ENCODE measurements at regions not wholly inside any gene's neighbourhood (a gene's known extent, or its start where the extent isn't known, plus 50 kb on each side); places are given as distances from the start of the nearest gene placed in this dataset.

DNA sequence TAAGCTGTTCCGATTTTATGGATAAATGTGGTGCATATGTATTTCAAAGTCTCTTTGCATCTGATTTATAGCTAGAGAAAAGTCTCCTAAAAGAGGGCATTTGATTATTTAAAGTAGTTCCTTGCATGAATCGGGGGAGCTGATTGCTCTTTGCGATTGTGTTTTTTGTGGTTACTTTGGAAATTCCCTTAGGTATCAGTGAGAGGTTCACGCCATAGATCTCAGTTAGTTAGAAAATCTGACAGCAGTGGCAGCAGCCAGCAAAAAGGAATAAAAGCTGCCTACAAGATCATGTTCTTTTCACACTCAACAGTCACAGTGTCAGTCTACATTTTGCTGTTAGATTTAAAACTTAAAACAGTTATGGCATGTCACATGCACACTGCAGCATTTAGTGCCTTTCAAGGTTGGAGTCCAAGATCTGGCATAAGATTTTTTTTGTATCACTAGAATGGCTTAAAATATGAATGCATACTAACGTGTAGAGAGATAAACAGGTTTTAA lies 436.5 kb upstream of the PCDH20 start:
- no peak for DNase-seq

DNA sequence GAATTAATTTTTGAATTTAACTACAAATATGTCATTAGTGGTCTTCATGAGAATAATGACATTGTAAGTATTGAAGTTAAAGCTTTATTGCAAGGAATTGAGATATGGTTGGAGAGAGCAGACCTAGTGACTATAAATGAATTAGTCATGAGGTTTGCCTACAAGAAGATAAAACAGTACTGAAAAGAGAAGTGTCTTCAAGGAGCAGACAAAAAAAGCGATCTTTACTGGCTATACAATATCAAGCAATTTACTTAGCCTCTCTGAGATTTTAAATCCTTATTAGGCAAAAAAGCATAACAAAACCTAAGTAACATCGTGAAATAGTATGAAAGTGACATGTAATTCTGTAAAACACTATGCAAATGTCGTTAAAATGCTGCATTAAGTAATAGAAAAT lies 435.1 kb upstream of the PCDH20 start:
- DNase-seq = no peak

DNA sequence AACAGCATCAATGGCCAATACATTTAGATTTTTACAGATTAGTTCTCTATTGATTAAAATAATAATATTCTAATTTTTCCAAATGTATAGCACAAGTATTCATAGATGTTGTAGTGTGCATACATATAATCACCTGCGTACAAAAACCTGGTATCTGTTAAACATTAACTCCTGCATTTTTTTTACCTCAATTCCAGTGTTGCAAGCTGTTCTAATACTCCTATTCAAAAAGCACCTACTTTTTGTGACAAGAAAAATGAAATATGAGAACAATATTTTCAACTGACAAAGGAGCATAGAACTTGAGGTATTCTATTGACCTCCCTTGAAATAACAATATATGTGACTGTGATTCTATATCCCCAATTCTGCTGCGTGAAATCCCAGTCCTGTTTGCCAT lies 422.9 kb upstream of the PCDH20 start:
- DNase-seq = no peak

DNA sequence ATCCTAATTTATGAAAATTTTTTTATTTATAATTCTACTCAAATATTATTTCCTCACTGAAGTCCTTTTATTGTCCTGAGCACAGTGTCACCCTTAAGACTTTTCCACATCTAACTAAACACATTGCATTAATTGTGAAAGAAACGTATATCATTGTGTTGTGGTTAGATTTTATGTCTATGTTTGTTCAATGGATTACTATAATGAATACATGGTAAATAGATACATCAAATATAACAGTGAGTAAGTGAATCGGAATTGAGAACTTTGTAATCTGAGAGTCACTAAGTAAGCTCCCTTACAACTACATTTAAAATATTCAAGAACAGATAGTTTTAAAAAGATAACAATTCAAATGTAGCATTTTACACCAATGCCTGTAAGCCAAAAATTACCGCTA lies 417.6 kb upstream of the PCDH20 start:
- no peak for DNase-seq

DNA sequence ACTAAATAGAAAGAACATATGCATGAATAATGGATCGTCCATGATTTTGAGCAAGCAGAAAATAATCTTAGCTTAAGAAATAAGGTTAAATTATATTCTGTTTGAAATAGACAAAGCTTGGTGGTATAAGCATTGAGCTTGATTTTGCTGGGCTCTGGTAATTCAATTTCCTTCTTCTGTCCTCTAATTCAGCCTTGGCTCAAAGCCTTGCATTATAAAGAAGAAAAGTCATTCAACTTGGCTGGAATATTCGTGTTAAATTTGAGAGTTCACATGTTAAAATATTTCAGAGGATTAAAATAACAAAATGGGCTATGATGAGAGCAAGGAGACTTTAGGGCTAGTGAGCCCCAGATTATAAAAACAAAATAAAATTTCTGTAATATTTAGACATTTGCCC lies 415.4 kb upstream of the PCDH20 start:
- DNase-seq = no peak

DNA sequence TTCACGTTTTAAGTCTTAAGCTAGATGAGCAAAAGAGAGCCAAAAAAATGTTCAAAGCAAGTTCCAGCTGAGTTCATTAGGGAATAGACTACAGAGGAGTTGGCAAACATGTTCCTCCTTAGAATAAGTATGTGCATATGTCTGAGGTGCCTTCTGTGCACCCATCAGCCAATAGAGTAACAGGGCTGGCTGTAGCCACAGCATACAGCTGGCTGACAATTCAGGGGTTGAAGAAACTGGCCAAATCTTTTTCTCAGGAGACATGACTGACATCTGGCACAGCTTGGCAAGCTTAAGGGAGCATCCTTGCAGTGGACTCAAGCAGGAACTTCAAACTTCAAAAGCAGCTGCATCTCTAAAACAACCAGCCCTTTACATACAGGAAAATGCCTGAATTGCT lies 414.8 kb upstream of the PCDH20 start:
- DNase-seq = no peak

DNA sequence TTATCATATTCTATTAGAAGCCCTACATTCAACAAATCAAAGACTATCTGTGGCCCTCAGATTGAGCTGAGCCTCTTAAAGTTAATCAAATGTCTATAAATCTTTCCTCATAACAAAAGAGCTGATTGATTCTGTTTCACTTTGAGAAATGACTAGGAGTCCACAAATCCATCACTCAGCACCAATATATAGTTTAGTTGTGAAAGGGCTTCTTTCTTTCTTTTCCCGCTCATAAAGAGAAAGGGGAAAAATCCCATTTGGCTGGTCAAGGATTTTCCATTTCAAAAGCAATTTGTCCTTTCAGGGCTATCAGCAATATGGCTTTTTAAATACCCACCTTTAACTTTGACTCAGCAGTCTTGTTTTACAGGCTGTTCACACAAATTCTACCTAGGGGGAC lies 408.5 kb upstream of the PCDH20 start:
- DNase-seq = no peak

DNA sequence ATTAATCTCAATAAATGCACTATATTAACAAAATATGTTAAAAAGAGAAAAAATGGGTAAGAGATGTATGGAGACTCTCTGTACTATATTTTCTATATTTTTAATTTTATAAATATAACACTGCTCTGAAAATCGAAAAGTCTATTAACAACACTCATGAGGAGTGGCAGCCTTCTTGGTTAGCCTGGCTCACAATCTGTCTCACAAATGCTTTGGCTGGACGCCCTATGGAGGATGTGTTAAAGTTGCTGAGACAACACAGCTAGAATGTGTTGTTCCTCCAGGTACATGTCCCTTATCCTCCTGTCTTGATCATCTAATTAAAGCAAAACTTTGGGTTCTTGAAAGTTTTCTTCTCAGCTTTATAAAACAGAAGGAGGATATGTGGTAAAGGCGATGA lies 396.6 kb upstream of the PCDH20 start:
- no peak for DNase-seq

DNA sequence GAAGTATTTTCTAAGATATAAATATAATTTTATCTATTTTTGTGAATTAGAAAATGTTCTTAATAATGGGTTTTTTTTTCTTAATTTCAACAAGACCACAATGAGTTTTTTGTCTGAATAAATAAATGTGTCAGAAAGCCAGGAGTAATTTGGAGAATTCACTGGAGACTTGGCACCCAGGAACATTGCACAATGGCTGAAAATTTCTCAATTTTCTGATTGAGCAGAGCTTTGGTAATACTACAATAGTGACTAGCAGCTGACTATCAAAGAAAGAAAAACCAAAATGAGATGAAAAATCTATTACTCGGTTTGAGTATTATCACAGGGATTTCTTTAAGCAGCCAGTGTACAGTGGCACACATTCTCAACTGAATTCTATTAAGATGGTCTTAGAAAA lies 394.4 kb upstream of the PCDH20 start:
- no peak for DNase-seq

DNA sequence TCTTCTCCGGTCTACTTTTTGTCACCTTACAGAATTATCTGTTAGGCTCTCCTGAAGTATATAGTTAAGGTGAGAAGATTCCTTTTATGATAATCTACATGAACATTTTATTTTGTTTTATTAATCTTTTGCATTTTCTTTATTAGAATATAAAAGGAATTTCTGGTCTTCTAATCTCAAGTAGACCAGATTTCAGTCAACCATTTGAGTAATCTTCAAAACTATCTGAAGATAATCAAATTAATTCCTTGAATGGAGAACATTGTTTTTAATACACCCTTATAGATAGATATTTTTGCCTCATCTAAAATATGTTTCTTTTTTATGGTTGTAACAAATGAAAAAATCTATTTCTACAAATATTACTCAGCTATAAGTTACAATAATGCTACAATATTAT lies 381.7 kb upstream of the PCDH20 start:
- no peak for DNase-seq

DNA sequence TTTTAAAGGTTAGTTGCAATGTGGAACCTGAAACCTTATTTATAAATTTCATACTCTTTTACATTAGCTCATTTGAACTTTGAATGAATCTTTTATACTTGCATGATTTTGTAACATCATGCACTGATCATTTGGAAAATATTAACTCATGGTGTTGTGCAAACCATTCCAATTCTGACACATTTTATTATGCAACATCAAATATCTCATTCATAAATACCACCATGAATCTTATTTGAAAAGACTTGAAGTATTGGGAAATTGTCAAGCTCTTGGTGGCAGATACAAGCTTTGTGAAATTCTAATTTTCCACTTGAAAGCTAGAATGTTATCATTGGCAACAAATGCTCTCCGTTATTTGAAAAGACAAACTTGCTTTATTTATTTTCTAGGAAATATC lies 379.9 kb upstream of the PCDH20 start:
- DNase-seq = no peak

DNA sequence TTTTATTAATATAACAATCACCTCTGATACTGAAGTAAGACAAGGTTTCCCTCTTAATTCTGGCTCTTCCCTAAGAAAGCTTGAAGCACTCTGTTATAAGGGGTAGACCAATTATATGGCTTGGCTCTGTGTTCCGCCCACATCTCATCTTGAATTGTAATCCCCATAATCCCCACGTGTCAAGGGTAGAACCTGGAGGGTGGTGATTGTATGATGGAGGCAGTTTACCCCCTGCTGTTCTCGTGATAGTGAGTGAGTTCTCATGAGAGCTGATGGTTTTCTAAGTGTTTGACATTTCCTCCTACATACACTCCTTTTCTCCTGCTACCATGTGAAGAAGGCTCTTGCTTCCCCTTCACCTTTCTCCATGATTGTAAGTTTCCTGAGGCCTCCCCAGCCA lies 363.8 kb upstream of the PCDH20 start:
- no peak for DNase-seq

DNA sequence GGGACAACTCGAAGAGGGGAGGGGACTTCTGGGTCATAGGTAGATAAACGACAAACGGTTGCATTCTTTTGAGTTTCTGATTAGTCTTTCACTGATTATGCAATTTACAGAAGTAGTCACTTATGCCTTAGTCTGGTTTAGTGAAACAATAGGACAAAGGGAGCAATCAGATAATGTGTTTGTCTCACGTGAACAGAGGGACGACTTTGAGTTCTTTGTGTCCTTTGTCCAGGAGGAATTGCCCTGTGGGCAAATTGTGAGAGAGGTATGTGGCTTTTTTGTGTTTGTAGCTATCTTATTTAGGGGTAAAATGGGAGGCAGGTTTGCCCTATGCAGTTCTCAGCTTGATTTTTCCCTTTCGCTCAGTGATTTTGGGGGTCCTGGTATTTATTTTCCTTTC lies 362.9 kb upstream of the PCDH20 start:
- DNase-seq = no peak

DNA sequence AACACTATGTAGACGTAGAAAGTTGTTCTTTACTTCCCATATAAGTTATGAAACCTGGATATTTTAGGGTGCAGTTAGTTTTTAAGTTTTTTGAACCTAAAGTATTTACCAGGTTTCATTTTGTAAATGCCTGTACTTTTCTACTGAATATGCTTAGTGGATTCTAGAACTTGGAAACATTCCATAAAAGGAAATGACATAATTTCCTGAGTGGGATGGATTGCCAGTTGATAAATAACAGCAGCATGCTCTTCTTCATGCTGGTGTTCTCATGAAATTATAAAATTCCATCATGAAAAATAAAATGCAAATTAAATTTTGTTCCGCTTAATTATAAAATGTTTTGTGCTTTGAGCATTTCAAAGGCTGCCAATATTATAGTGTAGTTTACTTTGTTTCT lies 362.2 kb upstream of the PCDH20 start:
- DNase-seq = no peak

DNA sequence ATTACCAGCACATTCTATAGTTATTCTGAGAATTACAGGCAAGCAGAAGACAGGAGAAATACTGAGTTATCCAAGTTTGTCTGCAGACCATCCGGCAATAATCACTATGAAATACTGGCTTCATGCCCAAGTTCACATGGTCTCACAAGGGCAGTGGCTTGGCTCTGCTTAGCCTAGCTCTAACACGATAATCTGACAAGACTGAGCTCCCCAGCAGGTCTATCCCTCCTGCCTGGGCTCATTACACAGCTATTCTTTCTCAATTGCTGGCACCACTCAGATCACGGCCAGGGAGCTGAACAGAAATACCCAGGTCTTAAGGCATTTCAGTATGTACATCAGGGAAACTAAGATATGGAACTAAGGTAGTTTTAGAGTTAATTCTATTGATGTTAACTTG lies 361.6 kb upstream of the PCDH20 start:
- DNase-seq = no peak

DNA sequence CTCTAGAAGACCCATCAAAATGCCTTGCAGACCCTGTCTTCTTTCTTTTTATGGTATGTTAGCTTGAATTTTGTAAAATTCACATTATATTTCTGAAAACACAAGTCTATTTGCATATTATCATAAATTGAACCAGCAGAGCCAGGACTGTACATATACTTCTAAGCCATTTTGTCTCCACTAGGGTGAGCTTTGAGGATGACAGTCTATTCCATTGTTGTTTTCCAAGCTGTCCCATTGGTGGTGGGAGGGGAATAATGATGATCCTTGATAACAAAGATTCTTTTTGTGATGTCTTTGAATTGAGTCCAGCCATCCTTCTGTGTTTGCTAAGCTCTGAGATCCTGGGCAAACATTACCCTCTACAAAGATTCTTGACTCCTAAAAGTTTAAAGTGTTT lies 359.3 kb upstream of the PCDH20 start:
- no peak for DNase-seq

DNA sequence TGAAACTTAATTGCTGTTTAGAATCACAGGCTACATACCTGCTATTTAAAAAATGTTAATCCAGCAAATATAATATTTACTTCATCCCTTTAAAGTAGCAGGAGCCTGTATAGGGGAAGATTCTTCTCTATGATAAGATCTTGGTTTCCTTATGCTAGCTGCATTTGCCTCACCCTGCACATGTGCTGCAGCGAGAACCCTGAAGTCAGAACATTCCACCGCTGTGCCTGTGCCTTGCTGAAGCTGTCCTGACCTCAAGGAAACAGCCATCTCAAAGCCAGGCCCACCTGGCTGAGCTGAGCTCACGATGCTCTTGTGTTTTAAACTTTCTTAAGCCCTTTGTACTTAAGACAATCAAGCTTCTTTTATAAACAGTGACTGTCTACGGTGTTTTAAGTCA lies 355.0 kb upstream of the PCDH20 start:
- DNase-seq = no peak

DNA sequence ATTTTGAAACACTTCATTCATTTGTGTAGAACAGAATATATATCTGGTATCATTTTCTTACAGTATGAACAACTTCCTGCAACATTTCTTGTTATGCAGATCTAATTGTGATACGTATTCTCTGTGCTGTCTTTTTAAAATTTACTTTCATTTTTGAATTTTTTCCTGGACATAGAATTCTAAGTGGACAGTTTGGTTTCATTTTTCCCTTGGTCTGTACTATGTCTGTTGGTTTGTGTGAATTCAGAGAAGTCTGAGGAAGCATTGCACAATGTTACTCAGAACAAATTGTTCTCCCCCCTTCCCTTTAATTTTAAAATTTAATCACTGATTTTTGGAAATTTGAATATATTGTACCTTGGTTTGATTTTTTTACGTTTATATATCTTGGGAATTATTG lies 352.5 kb upstream of the PCDH20 start:
- no peak for DNase-seq

DNA sequence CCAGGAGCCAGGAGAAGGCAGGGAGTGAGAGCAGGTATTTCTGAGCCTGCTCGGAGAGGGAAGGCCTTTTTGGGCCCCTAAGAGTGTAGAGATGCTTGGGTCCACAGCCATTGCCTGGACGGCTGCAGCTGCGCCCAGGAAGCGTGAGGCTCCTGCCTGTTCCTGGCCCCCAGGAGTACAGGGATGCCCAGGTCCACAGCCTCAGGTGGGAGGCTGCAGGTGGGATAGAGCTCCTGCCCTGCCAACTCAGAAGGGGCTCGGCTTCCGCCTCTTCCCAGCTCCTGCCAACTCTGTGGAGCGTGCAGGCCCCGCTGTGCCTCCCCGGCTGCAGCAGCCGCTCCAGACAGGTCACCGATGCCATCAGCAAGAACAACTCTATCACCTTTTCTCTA lies 351.0 kb upstream of the PCDH20 start:
- no peak for DNase-seq

DNA sequence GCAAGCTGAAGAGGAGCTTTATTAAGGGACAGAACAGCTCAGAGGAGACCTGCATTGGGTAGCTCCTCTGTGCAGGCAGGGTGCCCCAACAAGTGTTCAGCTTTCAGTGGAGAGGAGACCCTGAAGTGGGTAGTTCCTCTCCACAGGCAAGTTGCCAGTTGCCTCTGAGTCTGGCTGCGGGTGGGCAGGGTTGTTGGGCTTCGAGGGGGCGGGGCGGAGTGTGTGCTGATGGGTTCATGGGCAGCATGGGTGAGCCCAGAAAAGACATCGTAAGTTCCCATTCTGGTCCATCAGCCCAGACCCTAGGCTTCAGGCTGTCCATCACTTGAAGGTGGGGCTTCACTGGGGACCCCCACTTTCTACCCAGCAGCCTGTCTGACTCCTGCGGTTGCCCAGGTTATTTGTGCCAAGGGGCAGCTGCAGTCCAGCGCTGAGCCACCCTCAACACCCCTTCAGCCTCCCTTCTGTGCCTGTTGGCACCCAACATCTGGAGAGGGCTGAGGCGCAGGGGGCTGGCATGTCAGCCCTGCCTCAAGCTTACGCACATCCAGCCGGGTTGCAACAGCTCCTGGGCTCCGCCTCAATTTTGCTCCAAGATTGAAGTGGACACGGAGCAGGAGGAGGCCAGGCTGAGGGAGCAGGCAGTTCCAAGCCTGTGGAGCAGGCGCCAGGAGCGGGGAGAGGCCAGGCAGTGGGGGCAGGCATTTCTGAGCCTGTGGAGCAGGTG lies 350.5 kb upstream of the PCDH20 start:
- no peak for DNase-seq

DNA sequence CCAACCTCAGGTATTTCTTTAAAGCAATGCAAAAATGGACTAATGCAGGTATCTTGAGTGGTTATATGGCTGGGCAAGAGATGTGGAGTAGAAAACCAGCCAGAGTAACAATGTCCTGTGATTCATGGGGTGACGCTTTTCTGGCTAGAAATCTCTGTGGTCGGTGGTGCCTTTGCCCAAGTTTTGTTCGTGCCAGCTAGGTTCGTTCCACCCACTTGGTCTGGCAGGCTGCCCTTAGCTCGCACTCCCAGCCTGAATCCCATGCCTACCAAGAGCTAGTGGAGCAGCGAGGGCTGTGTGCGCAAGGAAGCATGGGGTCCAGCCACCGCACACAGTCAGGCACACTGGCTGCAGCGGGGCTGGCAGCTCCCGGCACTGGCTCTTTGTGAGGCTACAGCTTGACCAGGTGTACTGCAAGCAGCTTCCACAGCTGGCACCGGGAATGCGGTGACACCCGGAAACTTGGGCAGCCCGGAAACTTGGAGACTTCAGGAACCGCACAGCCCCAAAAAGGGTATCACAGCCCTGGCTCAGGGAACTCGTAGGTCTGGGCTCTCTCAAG lies 349.6 kb upstream of the PCDH20 start:
- DNase-seq = no peak

DNA sequence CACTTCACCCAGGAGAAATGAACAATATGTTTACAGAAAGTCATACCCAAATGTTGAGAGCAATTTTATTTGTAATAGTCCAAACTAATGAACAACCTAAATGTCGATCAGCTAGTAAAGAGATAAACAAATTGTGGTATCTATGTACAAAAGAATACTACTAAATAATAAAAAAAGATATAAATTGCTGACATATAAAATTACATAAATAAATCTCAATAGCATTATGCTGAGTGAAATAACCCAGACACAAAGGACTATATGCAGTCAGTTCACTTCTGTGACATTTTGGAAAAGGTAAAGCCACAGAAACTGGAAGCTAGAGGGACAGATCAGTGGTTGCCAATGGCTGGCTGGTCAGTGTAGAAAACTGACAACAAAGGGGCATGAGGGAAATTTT lies 346.0 kb upstream of the PCDH20 start:
- DNase-seq = no peak

DNA sequence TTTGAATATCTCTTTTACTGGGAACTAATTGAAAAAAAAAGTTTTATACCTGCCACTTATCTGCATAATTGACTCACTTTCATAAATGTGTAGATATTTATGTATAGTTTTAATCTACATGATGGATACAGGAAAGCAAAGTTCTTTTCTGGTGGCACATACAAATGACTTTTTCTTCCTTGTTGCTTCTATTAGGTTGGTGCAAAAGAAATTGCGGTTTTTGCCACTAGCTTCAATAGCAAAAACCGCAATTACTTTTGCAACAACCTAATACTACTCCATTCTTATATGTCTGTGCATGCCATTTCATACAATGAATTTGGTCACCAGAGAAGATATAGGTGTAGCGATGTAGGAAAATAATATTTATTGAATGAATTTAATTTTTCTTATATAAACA lies 344.5 kb upstream of the PCDH20 start:
- no peak for DNase-seq

DNA sequence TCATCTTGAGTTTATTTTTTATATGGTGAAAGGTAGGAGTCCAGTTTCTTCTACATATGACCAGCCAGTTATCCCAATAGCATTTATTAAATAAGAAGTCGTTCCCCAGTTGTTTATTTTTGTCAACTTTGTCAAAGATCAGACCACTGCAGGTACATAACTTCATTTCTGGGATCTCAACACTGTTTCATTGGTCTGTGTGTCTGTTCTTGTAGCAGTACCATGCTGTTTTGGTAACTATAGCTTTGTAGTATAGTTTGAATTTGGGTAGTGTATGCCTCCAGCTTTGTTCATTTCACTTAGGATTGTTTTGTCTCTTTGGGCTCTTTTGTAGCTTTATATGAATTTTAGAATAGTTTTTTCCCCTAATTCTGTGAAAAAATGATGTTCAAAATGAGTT lies 340.4 kb upstream of the PCDH20 start:
- no peak for DNase-seq

DNA sequence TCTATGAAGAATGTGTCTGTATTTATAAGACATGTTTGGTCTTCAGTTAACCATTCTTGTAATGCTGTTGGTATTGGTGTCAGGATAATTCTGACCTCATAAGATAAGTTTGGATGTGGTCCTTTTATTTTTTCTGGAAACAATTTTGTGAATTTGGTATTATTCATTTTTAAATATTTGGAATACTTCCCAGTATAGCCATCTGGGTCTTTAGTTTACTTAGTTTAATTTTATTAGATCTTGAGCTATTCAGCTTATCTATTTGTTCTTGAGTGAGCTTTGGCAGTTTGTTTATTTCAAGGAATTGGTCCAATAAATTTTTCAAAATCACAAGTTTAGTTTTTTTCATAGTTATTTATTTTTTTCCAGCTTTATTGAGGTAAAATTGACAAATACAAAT lies 335.4 kb upstream of the PCDH20 start:
- DNase-seq = no peak

Measured in activated T-cell treated with anti-CD3 and anti-CD28 coated beads, Interleukin-2, amount 50 U/mL, for 48 hours (primary cell).